Coronary artery (tissue), 2 donors: ENCODE measurements at regions not wholly inside any gene's neighbourhood (a gene's known extent, or its start where the extent isn't known, plus 50 kb on each side); places are given as distances from the start of the nearest gene placed in this dataset.
"Not testable (repeated sequence)": the region's sequence is repeated elsewhere in the genome, so short reads cannot be mapped to it uniquely, and the experiment has no call there.

Experiments
- DNase-seq: peaks from one replicate; pipeline ENCODE4 v3.0.0-alpha.2; 2017; ENCODE audit warnings: low spot score
- H3K27ac ChIP-seq, 2 donors: fragments of 200-600 bp; sonication (generic); one replicate each; pipeline ENCODE4 v1.5.1; 2016 to 2019
- H3K4me3 ChIP-seq: fragments of 200-600 bp; sonication (generic); 2 replicates; pipeline ENCODE4 v1.5.1; 2016; ENCODE audit warnings: mild to moderate bottlenecking, moderate library complexity
- CTCF ChIP-seq: fragments of 200-600 bp; sonication (generic); IDR thresholded peaks from one replicate; pipeline ENCODE4 v1.5.1; 2019; ENCODE audit warnings: antibody characterized with exemption

DNA sequence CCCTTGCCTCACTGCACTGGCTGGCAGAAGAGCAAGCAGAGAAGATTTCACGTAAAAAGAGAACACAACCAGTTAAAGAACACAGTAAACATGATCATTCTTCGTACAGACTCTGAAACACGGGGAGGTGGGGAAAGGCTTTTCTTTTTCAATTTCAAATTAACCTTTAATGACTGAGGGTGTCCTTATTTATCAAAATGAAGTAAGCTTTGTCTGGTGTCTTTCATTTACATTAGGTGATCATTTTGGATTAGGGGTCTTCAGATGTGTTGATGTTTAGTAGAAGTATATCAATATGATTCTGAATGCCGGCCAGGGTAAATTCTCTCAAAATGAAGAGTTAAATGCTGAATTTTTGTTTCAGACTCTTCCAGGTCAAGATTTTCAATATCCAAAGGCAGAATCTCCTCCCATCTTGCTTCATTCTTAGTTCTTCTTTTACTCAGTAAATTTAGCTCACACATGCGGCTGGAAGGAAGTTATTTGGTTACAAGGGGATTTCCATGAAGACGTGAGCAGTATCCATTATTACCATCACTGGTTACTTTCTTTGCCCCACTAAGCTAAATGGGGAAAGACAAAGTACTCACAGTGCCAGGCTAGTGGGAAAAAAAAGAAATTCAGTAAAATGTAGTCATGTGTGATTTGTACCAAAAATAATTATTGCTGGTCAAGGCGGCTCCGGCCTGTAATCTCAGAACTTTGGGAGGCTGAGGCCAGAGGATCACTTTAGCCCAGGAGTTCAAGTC lies 272.2 kb upstream of the NR2F2 start:
- H3K4me3 ChIP-seq = no peak overlapping the region
- no peak for DNase-seq
- TF ChIP-seq CTCF = no peak
- H3K27ac ChIP-seq = peak overlapping the region in 1 of 2 donors; percentile 19

DNA sequence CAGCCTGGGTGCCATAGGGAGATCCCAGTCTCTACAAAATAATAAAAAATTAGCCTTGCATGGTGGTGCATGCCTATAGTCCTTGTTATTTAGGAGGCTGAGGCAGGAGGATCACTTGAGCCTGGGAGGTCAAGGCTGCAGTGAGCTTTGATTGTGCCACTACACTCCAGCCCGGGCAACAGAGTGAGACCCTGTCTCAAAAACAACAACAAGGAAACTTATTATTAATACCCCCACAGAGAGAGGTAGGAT lies 271.7 kb upstream of the NR2F2 start:
- H3K27ac ChIP-seq = peak overlapping the region in 1 of 2 donors; percentile 19
- DNase-seq, H3K4me3 ChIP-seq: not testable (repeated sequence)

DNA sequence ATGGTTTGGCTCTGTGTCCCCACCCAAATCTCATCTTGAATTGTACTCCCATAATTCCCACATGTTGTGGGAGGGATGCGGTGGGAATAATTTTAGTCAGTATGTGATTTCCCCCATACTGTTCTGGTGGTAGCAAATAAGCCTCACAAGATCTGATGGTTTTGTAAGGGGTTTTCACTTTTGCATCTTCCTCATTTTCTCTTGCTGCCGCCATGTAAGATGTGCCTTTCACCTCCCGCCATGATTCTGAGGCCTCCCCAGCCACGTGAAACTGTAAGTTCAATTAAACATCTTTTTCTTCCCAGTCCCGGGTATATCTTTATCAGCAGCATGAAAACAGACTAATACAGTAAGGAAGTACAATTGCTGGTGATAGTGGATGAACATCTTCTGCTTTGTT lies 269.9 kb upstream of the NR2F2 start:
- not testable (repeated sequence) for H3K4me3 ChIP-seq, H3K27ac ChIP-seq, DNase-seq

GRCh38 chr15:96064351-96064756 lies 266.1 kb upstream of the NR2F2 start:
- Histone ChIP-seq H3K27ac (peak overlapping the region in 1 of 2 donors; percentile 8), H3K4me3 (no peak overlapping the region)
- no peak for TF ChIP-seq CTCF
- no peak for DNase-seq

- H3K27ac ChIP-seq = no peak overlapping the region
- DNase-seq = no peak
- TF ChIP-seq CTCF = no peak
- no peak overlapping the region for H3K4me3 ChIP-seq
These were observed 264.4 kb upstream of the NR2F2 start for GRCh38 chr15:96066126-96066525.

DNA sequence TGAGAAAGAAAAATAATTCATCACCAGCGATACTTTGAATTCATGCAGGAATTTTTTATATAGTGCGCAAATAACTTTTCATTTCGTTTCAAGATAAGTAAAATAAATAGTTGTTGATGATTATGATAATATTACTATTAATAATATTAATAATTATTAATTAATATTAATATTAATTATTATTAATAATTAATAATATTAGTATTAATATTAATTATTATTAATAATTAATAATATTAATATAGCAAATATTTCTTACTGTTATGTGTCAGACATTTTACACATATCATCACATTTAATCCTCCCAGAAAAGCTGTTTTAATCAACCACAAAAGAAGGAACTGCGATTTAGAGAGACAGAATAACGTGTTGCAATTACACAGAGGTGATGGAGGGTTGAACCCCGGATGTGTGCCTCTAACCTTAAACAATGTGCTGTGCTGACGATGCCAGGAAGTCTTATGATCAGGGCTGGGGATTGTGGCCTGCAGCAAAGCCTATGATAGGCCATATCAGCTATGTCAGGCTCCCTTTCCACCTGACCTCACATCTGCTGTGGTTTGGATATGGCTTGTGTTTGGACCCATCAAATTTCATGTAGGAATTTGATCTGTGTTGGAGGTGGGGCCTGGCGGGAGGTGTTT lies 263.5 kb upstream of the NR2F2 start:
- no peak for DNase-seq
- no peak for TF ChIP-seq CTCF
- Histone ChIP-seq H3K27ac (no peak overlapping the region), H3K4me3 (no peak overlapping the region)

GRCh38 chr15:96067677-96068076 lies 262.8 kb upstream of the NR2F2 start:
- DNase-seq = no peak
- no peak for TF ChIP-seq CTCF
- H3K4me3 ChIP-seq = no peak overlapping the region
- H3K27ac ChIP-seq = no peak overlapping the region

DNA sequence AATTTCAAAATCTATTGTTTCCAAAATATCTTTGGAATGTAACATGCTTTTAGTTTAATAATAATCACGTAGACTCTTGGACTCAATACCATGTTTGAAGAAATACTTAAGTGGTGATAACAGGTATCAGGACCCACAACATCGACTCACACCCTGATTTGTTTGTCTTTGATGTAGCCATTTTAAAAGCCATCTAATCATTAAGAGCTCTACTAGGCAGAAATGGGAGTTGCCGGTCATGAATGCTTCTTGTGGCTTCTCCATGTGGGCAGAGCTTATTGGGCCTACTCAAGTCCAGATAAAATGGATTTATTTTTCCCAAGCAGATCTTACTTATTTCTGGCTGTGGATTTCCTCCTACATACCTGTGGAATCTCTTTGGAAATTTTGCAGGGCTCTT lies 261.6 kb upstream of the NR2F2 start:
- TF ChIP-seq CTCF = no peak
- no peak for DNase-seq
- Histone ChIP-seq H3K27ac (no peak overlapping the region), H3K4me3 (no peak overlapping the region)
